ENCODE measurements at regions not wholly inside any gene's neighbourhood (a gene's known extent, or its start where the extent isn't known, plus 50 kb on each side); places are given as distances from the start of the nearest gene placed in this dataset.

DNA sequence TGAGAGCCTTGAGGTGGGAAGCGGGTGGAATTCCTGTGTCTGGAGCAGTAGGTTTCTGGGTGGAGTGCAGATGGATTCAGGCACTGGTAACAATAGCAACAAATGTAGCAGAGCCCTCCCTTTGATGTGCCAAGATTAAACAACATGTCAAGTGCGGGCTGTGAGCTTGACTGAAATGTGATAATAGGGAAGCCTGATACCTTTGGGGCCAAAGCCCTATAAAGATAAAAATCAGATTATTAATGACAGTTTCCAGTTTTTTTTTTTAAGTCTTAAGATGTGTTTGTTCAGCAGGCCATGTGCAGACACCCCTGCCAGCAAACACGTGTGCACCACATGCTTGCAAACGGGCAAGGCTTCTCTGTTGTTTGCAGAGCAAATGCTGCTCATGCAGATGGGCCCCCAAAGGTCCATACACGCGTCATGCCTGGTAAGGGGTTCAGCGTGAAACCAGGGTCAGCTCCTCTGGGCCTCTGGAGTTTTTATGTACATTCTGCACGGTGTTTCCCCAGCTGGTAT is 193.2 kb downstream of the GADD45G start:
- DNase-seq: no peak

DNA sequence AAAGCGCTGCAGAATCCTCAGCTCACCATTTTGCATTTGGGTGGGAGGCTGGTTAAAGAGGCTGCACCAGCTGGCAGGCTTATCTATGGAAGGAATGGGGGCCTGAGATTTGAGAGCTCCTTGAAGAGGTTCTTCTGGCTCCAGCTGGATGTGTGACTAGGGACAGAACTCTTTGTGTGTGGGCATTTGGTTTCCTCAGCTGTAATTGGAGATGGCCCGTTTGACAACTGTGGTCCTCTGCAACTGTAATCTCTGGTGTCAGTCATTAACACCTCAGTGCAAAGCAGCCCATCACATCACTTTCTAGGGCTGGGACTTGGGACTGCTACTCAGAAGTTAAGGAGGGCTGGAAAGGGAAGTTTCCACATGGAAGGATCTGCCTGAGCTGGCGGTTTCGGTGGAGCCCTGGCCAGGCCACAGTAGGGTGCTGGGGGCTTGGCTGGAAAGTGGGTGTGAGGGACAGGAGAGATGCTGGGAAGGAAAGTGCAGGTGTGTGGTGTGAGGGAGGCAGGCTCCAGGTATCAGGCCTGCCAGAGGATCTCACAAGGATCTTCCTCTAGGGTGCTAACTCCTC is 193.8 kb downstream of the GADD45G start:
- DNase-seq: no peak

DNA sequence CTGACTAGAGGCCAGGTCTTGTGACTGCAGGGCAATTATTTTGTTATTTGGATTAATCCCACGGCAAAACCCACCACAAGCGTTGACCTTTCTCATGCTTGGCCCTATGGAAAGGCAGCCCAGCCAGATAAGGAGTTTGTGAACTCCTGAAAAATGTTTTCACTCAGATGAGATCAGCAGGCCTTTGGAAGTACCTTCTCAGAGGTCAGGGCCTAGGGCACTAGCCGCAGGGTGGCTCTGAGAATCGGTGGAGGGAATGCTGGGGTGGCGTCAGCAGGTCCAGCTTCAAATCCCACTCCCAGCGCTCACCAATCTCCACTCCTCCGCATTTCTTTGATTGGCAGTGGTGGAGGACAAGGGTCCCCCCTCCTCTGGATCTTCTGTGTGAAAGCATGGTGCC is 194.4 kb downstream of the GADD45G start:
- DNase-seq: no peak

DNA sequence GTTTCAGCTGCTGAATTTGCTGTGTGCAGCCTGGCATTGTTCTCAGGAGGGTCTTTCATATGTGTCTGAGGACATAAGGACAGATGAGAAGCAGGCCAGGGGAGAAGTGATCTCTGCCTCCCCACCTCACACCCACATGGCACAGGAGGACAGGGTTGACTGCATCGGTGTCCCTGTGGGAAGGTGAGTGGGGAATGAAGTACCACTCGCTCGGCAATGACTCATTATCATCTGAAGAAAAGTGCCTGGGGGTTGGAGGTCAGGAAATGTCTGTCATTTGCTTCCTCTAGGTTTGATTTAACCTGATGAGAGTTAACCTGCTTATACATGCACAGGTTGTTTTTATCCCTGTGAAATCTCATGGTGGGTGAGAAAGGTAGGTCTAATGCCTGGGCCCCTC is 195.0 kb downstream of the GADD45G start:
- DNase-seq: no peak

DNA sequence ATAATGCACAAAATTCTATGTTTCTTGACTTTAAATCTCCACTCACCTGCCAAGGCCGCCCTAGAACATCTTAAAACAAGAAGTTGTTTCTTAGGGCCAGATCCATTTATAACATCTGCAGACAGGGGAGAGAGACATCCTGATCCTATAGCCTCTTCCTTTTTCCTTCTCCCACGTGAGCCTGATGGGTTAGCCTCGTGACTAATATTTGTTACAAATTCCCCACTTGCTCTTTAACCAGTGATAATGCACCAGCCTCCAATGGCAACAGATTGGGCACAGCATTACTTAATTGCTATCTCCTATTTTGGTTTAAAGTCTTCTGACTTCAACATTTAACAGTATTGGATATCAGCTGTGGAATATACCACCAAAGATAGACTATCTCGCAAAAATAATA is 196.5 kb downstream of the GADD45G start:
- no peak for DNase-seq

DNA sequence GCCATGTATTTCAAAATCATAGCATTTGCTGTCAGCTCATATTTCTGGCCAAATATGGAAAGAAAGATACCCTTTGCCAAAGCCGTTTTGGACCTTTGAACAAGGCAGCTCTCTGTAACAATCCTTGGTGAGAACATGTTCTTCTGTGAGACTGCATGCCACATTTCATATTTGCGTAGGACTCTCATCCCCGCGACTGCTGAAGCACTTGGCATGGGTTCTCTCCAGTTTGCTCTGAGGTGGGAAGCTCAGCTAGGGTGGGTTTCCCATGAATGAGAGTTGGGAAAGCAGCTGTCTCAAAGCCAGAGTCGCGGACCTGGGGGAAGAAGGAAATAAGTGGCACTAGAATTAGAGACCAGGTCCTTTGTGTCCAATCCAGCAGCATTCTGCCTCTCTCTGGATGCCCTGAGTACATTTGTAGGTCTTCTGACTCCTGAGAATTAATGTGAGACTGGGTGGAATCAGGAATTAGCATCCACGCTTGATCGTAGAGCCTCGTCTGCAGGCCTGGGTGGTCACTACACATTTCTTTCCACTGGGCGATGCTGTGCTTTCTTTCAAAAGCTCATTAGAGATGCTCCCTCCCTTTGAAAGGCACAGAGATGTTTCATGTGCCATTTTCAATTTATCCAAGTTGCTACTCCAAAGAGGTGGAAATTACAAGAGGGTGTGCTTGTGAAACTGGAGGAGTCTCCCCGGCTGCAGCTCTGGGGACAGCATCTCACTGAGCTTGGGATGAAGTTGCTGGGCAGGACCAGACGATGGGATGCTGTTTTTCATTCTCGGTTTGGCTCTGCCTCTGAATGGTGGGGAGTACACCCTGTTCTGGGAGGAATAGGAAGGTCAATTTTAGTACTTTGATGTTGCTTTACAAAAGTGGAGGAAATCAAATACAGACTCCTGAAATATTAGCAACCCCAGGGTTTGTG is 197.2 kb downstream of the GADD45G start:
- DNase-seq: no peak

DNA sequence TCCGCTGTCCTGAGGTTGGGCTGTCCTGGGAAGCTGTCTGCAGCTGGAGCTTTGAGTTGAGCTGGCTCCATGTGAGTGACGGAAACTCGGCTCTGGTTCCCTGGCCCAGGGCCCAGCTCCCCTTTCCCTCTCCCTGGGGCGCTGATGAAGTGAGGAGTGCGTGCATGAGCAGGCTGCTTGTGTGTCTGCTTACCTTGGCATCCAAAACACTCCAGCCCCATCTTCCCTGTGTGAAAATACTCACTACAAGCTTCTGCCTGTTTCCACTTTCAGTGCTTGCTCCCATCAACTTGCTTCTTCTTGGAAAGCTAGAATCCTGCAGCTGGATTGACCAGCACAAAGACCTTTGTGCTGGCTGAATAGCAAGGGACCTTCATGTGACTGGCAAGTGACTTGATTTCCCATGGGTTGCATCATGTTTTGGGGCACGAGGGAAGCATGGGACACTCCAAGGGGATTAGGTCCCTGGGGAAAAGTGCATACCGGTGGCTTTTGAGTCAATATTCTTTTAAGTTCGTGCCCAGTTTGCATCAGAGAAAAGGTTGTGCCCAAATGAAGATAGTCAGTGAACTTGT is 198.1 kb downstream of the GADD45G start:
- no peak for DNase-seq

DNA sequence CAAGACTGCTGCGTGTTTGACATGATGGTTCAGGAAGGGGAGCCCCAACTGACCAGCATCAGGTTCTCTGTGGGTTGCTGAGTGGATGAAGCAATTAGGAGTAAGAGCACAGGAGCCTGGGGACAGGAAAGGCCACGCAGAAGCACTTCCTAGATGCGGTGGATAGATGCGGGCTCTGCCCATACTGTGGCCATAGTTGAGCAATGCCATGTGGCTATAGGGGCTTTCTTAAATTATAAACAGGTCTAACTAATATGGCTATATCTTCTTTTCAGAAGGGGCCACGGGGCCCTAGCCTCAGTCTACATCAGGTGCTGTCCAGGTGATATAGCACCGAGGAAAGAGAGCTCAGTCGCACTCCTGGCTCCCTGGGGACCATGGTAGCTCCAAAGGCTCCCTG is 198.6 kb downstream of the GADD45G start:
- DNase-seq: no peak

DNA sequence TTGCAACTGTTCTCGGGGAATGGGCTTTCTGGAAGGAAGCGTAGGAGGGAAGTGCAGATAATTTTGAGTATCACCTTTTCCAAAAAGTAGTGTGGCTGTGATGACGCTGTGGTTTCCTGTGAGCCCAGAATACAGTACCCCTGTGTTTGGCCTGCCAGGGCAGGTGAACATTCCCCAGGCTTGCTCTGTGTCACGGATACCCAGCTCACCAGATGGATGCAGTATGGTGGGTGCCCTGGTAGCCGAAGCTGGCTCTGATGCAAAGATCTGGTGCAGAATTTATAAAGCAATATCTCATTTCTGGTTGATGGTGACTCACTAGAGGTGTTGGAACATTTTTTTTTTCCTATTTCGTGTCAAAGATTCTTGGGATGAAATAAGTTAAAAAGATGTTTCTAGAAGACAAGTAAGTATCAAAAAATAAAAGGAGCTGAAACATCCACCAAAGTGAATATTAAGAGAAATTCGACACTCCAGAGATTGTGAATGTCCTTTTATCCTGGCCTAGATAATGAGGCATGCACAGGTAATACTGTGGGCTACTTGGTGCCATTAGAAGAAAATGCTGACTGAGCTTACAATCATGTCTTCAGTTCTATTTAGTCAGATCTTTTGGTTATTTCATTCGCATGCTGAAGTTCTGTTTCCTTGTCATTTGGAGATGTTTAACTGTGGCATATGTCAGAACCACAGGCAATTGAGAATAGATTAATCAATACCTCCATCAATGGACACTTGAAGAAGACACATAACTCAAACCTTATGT is 200.1 kb downstream of the GADD45G start:
- no peak for DNase-seq

DNA sequence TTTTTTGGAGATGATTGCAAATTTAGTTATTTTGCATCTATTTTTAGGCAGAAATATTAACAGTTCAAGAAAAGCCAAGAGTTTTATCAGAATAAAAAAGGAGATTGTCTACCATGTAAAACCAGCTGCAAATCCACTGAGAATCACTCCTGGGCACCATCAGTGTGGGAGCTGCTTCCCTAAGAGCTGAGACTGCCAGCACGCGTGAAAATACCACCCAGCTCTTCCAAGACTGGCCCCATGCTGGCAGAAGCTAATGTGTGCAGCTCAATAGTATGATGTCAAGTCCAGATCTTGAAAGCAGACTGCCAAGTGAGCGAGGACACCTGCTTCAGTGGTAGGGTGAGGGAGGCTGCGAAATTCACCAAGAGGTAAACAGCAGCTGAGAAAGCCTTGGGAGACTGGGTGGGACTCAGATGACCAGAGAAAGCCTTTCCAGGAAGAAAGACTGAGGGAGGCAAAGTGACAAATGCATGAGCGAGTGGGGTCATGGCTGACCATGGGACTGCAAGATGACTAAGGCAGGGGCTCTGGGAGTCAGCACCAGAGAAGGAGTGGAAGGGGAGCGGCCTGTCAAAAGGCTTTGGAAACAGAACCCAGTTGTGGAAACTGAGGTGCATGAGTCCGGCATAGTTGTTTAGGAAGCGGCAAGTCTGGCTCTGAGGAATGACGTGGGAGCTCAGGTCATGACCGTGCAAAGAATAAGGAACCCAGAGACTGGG is 200.9 kb downstream of the GADD45G start:
- no peak for DNase-seq

DNA sequence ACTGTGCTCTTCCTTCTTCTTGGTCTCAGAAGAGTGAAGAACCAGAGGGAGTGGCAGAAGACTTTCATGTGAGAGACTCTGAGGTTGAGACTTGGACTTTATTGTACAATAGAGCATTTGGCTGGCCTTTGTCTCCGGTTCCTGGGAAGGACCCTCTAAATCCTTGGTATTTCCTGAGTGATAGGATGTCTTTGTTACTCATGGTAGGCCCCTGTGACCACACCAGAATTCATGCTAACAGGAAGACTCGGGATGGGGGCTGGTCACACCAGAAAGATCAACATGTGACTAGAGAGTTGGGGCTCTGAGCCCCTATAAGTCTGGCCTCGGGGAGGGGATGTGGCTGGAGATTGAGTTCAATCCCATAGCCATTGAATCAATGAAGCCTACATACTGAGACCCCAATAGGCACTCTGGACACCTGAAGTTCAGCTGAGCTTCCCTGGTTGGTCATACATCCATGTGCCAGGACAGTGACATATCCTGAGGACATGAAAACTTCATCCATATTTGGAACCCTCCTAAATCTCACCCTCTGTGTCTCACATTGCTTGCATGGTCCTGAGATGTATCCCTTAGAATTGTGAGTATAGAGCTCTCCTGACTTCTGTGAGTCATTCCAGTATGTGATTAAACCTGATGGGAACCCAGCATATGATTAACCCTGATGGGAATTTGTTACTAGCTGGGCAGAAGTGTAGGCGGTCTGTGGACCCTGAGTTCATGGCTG is 201.7 kb downstream of the GADD45G start:
- no peak for DNase-seq

DNA sequence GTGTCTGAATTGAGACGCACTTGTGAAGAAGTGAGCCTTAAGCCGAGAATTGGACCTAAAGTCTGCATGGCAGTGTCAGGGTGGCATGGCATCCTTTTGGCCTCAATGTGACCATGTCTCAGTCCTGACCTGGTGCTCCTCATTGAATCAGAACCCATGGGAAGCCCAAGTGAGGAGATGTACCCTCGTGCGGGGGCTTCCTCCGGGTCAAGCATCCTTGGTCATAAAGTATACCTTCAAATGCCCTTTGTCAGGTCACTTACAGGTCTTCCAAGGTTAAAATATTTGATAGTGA is 202.2 kb downstream of the GADD45G start:
- DNase-seq: no peak

DNA sequence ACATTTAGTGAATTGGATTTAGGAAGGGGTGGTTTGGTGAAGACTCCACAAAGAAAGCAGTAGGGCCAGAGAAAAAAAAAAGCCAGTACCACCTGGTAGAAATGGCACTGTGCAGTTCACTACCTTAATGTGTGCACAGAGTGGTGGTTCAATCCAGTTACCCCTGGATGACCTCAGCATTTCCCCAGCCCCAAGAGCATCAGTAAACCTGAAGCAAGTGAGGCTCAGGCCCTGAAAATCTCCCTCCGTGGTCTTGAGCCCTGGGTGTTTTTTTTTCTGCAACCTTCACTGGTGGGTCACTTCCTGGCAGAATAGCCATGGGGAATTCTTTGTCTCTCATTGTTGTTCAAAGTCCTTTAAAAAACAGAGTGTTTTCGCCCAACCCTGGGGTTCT is 202.9 kb downstream of the GADD45G start:
- no peak for DNase-seq

DNA sequence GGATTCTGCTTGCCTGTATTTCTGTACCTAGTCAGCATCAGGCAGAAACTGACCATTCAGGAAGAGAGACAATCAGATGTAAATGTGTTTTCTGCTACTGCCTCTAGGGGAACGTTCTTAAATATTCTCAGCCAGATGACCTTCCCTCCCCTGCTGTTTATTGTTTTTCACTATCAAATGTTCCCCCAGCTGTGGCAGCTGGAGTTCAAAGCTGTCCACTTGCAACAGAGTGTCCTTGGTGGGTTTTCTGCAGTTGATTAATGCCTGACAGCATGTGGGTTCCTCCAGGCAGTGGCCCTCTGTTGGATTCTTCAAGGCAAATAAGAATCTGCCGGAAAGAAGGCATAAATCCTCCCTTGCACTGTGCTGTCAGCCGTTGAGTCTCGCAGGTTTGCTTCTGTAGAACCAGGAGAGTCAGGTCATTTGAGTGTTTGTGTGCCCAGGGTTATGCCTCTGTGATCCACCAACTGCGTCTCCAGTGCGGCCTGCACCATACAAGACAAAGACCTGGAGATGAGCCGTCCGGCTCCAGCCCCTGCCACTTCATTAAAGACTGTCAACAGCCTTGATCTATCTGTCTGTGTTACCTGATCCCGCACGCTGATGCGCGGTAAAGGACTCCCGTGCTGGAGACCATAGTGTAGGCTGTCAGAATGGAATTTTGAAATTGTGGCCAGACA is 203.4 kb downstream of the GADD45G start:
- DNase-seq: peak in 1 of 2 experiments; percentile 13

DNA sequence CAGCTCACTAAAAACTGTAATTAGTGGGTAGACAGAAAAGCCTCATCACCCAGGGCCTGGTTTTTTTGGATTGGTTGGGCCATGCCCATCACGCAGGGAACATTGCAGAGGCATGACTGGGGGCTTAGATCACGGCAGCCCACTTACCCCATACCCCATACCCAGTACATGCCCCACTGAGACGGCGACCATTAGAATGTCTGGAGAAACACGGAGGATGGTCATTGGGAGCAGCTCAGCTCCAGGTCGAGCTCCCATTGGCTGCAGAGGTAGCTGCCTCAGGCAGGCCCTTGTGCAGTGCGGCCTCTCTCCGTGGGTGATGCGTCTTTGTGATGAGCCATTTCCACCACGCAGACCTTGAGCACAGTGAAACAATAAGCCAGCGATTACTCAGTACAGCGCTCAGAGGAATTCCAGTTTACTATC is 204.0 kb downstream of the GADD45G start:
- no peak for DNase-seq

DNA sequence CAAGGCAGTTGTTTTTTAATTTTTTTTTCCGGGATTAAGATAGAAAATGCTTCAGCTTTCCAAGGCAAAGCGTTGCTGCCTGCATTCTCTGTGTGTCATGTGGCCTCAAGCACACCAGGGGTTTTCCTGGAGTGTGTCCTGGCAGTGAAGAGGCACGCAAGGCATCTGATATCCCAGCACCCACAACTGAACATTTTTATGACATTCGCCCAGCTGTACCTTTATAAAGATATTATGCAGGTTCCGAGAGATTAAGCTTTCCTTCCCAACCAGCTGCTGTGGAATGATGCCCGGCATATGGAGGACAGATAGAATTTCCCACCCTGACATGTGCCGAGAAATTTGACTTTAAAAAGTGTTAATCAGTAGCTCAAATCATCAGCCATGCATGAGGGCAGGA is 205.6 kb downstream of the GADD45G start:
- DNase-seq: no peak

DNA sequence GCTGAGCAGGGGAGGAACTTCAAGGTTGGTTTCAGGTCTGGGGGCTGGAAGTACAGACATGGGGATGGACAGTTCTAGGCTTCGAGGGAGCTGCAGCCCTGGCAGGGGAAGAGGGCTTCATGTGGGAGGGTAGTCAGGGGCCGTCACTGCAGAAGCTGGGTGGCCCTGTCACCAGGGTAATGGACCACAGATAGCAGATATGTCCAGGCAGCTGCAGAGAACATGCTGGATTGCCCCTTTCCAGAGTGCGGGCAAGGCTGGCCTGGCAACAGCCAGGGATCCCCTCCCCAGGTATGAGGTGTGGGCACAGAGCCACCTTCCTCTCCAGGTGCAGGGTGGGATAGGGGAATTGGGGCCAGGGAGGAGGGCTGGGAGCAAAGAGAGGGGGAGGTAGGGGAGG is 206.5 kb downstream of the GADD45G start:
- no peak for DNase-seq

DNA sequence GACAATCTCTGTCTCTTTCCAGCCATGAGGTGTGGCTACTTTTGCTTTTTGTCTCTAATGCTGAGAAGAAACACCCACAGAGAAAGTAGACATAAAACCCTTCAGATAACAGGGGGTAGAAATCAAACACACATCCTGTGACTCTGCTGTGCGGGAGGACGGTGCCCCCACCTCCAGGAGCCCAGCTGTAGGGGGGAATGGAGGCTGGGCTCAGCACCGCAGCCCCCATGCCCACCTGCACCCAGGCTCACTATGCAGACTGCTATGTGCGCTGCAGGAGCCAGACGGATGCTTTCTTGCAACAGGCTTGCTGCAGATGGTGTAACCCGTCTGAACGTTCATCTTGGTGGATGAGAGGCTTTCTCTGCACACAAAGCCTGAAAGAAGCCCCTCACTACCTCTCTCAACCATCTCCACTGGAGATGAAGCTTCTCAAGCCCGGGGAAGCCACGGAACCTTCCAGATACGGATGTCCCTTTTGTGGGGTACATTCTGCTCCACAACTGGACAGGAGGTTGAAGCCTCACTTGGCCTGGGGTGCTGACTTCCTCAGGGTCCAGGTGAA is 207.2 kb downstream of the GADD45G start:
- no peak for DNase-seq

DNA sequence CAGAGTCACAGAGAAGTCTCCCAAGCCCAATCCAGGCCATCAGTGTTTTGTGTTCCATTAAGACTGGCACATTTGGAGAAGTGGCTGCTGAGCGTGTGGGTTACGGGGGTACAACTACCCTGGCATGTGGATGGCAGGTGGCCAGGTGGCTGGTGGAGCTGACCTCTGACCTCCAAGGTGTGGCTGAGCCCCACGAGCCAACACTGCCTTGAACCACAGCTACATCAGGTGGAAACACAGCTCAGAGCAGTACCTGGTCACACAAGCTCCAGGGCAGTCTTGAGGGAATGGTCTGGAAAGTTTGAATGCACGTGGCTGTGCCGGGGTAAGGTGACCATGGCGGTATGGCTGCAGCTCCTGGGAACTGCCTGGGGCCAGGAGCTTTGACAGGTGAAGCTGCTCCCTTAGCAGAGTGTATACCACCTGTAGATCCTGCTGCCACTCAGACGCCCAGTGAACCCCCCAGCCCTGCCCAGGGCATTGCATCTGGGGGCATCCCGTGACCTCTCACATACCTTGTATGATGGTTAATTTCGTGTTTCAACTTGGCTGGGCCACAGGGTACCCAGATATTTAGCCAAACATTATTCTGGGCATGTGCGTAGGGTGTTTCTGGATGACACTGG is 207.9 kb downstream of the GADD45G start:
- DNase-seq: no peak

DNA sequence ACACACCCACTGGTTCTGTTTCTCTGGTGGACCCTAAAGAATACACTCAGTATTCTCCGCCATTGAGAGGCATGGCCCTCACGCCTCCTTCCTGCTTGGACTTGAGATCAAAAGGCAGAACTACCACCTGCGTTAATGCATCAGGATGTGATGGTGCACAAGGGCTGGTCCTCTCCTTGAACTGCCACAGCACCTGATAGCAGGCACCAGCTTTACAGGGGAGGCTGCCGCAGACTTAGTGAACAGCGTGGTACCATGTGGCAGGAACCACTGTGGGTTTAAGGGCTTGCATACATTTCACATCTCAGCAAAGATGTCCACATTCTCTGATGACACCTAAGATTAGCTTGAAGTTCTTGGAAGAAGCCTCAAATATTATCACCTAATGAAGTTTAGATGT is 208.7 kb downstream of the GADD45G start:
- no peak for DNase-seq
